H1 (cell line): ENCODE measurements at regions not wholly inside any gene's neighbourhood (a gene's known extent, or its start where the extent isn't known, plus 50 kb on each side); places are given as distances from the start of the nearest gene placed in this dataset.

Source experiments
- CTCF ChIA-PET: fragments of 300-600 bp; sonication (Branson Sonifier 250); formaldehyde crosslinking; loops from one replicate; lab custom pipeline; 2021; ENCODE audit not compliant: partially characterized antibody; lab: Charles Lee
- POLR2A ChIA-PET: fragments of 300-600 bp; sonication (Branson Sonifier 250); formaldehyde crosslinking; loops from one replicate; lab custom pipeline; 2021; ENCODE audit warnings: inconsistent platforms; ENCODE audit not compliant: partially characterized antibody; lab: Charles Lee
- DNase-seq, 2 experiments: peaks; one replicate each; pipeline versions ENCODE4 v3.0.0 to v3.0.0-alpha.2; 2010 to 2022; ENCODE audit warnings: low spot score in 2 of 2, low read depth in 1 of 2, mixed read lengths in 1 of 2
- FAIRE-seq: peaks from 2 replicates; lab custom pipeline; 2011; peaks lifted over from hg19 to GRCh38; lab: Jason Lieb, UNC
- H2AFZ ChIP-seq: 2 replicates; pipeline ENCODE4 v1.8.1; 2012; ENCODE audit warnings: low read length, inconsistent platforms
- H2AK5ac ChIP-seq: 2 replicates; pipeline ENCODE4 v1.6.1; 2013; ENCODE audit warnings: low read depth, low read length
- H2BK120ac ChIP-seq: replicated peaks from 2 replicates; pipeline ENCODE3; 2013; ENCODE audit warnings: low read depth, low read length, inconsistent platforms
- H2BK12ac ChIP-seq: 2 replicates; pipeline ENCODE4 v1.6.1; 2013; ENCODE audit warnings: low read depth, low read length
- H2BK15ac ChIP-seq: 2 replicates; pipeline ENCODE4 v1.6.1; 2013; ENCODE audit warnings: low read length
- H2BK20ac ChIP-seq: 2 replicates; pipeline ENCODE4 v1.6.1; 2013; ENCODE audit warnings: low read length
- H2BK5ac ChIP-seq: 2 replicates; pipeline ENCODE4 v1.6.1; 2013; ENCODE audit warnings: low read depth, low read length
- H3K14ac ChIP-seq: 2 replicates; pipeline ENCODE4 v1.6.1; 2013; ENCODE audit warnings: inconsistent platforms; ENCODE audit not compliant: insufficient read length
- H3K18ac ChIP-seq: 2 replicates; pipeline ENCODE4 v1.6.1; 2013; ENCODE audit warnings: low read length; ENCODE audit errors: extremely low read depth
- H3K23ac ChIP-seq: 2 replicates; pipeline ENCODE4 v1.6.1; 2013; ENCODE audit warnings: inconsistent platforms; ENCODE audit not compliant: insufficient read length
- H3K23me2 ChIP-seq: 2 replicates; pipeline ENCODE4 v1.6.1; 2013; ENCODE audit warnings: low read depth, low read length
- H3K27ac ChIP-seq: 2 replicates; pipeline ENCODE4 v1.6.1; 2011; ENCODE audit warnings: low read depth, low read length, inconsistent platforms
- H3K27me3 ChIP-seq, 4 experiments: replicated peaks in 1 of 4; 1 replicate in 1 of 4; 2 replicates in 3 of 4; pipeline versions ENCODE4 v1.6.1 to v1.8.1; 2011 to 2013; ENCODE audit warnings: low read length in 3 of 4, mild to moderate bottlenecking in 3 of 4, inconsistent platforms in 2 of 4, mixed read lengths in 2 of 4, moderate library complexity in 1 of 4; ENCODE audit not compliant: control insufficient read depth in 3 of 4, insufficient read depth in 3 of 4; ENCODE audit errors: extremely low read depth in 1 of 4
- H3K36me3 ChIP-seq, 4 experiments: 2 replicates each; pipeline versions ENCODE4 v1.6.1 to v1.8.1; 2011 to 2013; ENCODE audit warnings: mild to moderate bottlenecking in 4 of 4, low read length in 3 of 4, moderate library complexity in 2 of 4, control low read depth in 1 of 4, inconsistent platforms in 1 of 4; ENCODE audit not compliant: insufficient read depth in 4 of 4, control insufficient read depth in 2 of 4
- H3K4ac ChIP-seq: replicated peaks from 2 replicates; pipeline ENCODE3; 2013; ENCODE audit warnings: low read length, low read depth, mixed read lengths, inconsistent platforms; ENCODE audit not compliant: insufficient read length
- H3K4me1 ChIP-seq, 4 experiments: replicated peaks in 1 of 4; 1 replicate in 1 of 4; 2 replicates in 3 of 4; pipeline versions ENCODE4 v1.6.1 to v1.8.1; 2011 to 2013; ENCODE audit warnings: low read length in 3 of 4, inconsistent platforms in 2 of 4, mixed read lengths in 1 of 4; ENCODE audit not compliant: insufficient read depth in 4 of 4, control insufficient read depth in 3 of 4
- H3K4me2 ChIP-seq, 2 experiments: 2 replicates each; pipeline versions ENCODE4 v1.6.1 to v1.8.1; 2011 to 2013; ENCODE audit warnings: low read depth in 2 of 2, low read length in 2 of 2, control low read depth in 1 of 2, inconsistent platforms in 1 of 2, mild to moderate bottlenecking in 1 of 2; ENCODE audit not compliant: insufficient read depth in 1 of 2
- H3K4me3 ChIP-seq, 4 experiments: fragments of 200-600, 300-600 bp in 1 of 4; sonication (generic), shearing (Covaris generic), sonication (Bioruptor Twin) in 1 of 4; 2 replicates each; pipeline versions ENCODE4 v1.5.1 to v1.8.1; 2011 to 2016; ENCODE audit warnings: low read length in 4 of 4, low read depth in 3 of 4, control low read depth in 2 of 4, inconsistent platforms in 2 of 4, mild to moderate bottlenecking in 2 of 4, mixed read lengths in 1 of 4, moderate library complexity in 1 of 4; ENCODE audit not compliant: insufficient read depth in 2 of 4; ENCODE audit errors: extremely low read depth in 1 of 4
- H3K56ac ChIP-seq: replicated peaks from 2 replicates; pipeline ENCODE3; 2013; ENCODE audit warnings: low read depth, mild to moderate bottlenecking, mixed read lengths, low read length, inconsistent platforms; ENCODE audit not compliant: insufficient read length
- H3K79me1 ChIP-seq: 2 replicates; pipeline ENCODE4 v1.6.1; 2013; ENCODE audit warnings: low read depth, low read length, control low read depth
- H3K79me2 ChIP-seq, 2 experiments: 2 replicates each; pipeline versions ENCODE4 v1.6.1 to v1.8.1; 2012 to 2013; ENCODE audit warnings: low read length in 2 of 2, mild to moderate bottlenecking in 2 of 2, inconsistent platforms in 1 of 2; ENCODE audit not compliant: insufficient read depth in 2 of 2, control insufficient read depth in 1 of 2
- H3K9ac ChIP-seq, 4 experiments: replicated peaks in 1 of 4; 1 replicate in 1 of 4; 2 replicates in 3 of 4; pipeline versions ENCODE4 v1.6.1 to v1.8.1; 2011 to 2013; ENCODE audit warnings: low read depth in 3 of 4, low read length in 3 of 4, control low read depth in 2 of 4, mild to moderate bottlenecking in 2 of 4, moderate library complexity in 2 of 4, inconsistent platforms in 1 of 4; ENCODE audit errors: extremely low read depth in 1 of 4
- H3K9me3 ChIP-seq, 2 experiments: 2 replicates each; pipeline versions ENCODE4 v1.6.1 to v1.8.1; 2012 to 2013; ENCODE audit warnings: mild to moderate bottlenecking in 2 of 2, moderate library complexity in 2 of 2, control low read depth in 1 of 2, inconsistent platforms in 1 of 2, low read depth in 1 of 2, low read length in 1 of 2, mixed read lengths in 1 of 2; ENCODE audit not compliant: insufficient read depth in 2 of 2
- H4K20me1 ChIP-seq, 2 experiments: replicated peaks in 1 of 2; 2 replicates each; pipeline versions ENCODE3 to v1.8.1; 2011 to 2013; ENCODE audit warnings: inconsistent platforms in 2 of 2, low read length in 2 of 2, mild to moderate bottlenecking in 1 of 2; ENCODE audit not compliant: insufficient read depth in 2 of 2, control insufficient read depth in 1 of 2
- H4K5ac ChIP-seq: 2 replicates; pipeline ENCODE4 v1.6.1; 2013; ENCODE audit warnings: low read length, low read depth, mixed read lengths, inconsistent platforms; ENCODE audit not compliant: insufficient read length
- H4K8ac ChIP-seq: 2 replicates; pipeline ENCODE4 v1.8.0; 2013; ENCODE audit warnings: mild to moderate bottlenecking, moderate library complexity, low read length, inconsistent platforms; ENCODE audit not compliant: insufficient read depth; ENCODE audit errors: extremely low read depth
- H4K91ac ChIP-seq: replicated peaks from 2 replicates; pipeline ENCODE3; 2013; ENCODE audit warnings: low read length, mixed read lengths, inconsistent platforms; ENCODE audit not compliant: insufficient read length
- BRCA1 ChIP-seq: IDR thresholded peaks from 2 replicates; pipeline ENCODE4 v1.6.1; 2012; ENCODE audit warnings: low read depth, low read length, improper control_type of control experiment
- EGR1 ChIP-seq: IDR thresholded peaks from 2 replicates; pipeline ENCODE4 v1.6.1; 2011; ENCODE audit warnings: low read depth, low read length, borderline replicate concordance
- FOSL1 ChIP-seq: IDR thresholded peaks from 2 replicates; pipeline ENCODE4 v1.6.1; 2011; ENCODE audit warnings: mild to moderate bottlenecking, low read depth, low read length, moderate library complexity; ENCODE audit not compliant: insufficient read depth
- PHF8 ChIP-seq: fragments of 200-600 bp; sonication (generic); conservative IDR thresholded peaks from 2 replicates; pipeline ENCODE4 v1.7.1; 2012; ENCODE audit warnings: low read depth, mild to moderate bottlenecking, inconsistent platforms, low read length, moderate library complexity
- RXRA ChIP-seq: IDR thresholded peaks from 2 replicates; pipeline ENCODE4 v1.6.1; 2011; ENCODE audit warnings: low read depth, mild to moderate bottlenecking, low read length, moderate library complexity; ENCODE audit not compliant: insufficient read depth
- SAP30 ChIP-seq: fragments of 300-600 bp; sonication (generic); IDR thresholded peaks from 2 replicates; pipeline ENCODE4 v1.7.1; 2012; ENCODE audit warnings: low read length, moderate library complexity, mild to moderate bottlenecking, inconsistent platforms; ENCODE audit not compliant: insufficient read depth, insufficient replicate concordance
- SP4 ChIP-seq: IDR thresholded peaks from 2 replicates; pipeline ENCODE4 v1.6.1; 2012; ENCODE audit warnings: low read length, inconsistent platforms
- WGBS, 2 experiments: shearing (Covaris generic) in 1 of 2; methylation state at CpG; one replicate each; pipeline versions ENCODE4 v1.1.6 to v1.1.7; 2013 to 2015; ENCODE audit warnings: low lambda C conversion rate in 2 of 2, mixed read lengths in 2 of 2, inconsistent platforms in 1 of 2, low coverage in 1 of 2, missing lambda C conversion rate in 1 of 2; ENCODE audit not compliant: insufficient replicate concordance in 2 of 2, insufficient coverage in 1 of 2, insufficient read length in 1 of 2; ENCODE audit errors: extremely low coverage in 1 of 2, missing lambda C conversion rate in 1 of 2; 5-methylcytosine and 5-hydroxymethylcytosine counted together
- TF ChIP-seq, protein P1 (sequence below): IDR thresholded peaks from 2 replicates; pipeline ENCODE4 v1.6.1; 2011; ENCODE audit warnings: low read length, improper control_type of control experiment

DNA sequence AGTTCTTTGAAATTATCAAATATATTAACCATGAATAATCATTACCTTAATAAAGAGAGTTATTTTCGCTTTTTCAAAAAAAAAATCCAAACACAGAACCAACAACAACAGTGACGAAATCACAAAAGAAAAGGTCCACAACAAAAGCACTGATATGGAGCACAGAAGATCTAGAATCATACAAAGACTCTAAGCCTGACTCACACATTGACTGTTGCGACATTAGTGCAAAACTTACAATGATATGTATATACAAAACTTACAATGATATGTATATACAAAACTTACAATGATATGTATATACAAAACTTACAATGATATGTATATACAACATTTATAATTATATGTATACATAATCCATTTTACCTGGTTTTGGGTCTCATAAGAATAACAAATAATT is 117.7 kb downstream of the USP22 start:
- Histone ChIP-seq H3K4ac (no peak overlapping the region), H4K5ac (no peak overlapping the region), H3K79me1 (no peaks in the 10 kb centered on the region), H3K14ac (no peak overlapping the region), H3K9me3 (no peaks in the 10 kb centered on the region), H3K4me3 (no peak overlapping the region), H2BK120ac (no peak overlapping the region), H3K4me1 (no peaks in the 10 kb centered on the region; a peak in 1 of 7 replicates), H3K27ac (no peak overlapping the region), H3K18ac (no peak overlapping the region), H3K23ac (no peak overlapping the region), H3K27me3 (no peaks in the 10 kb centered on the region), H3K9ac (no peak overlapping the region), H3K79me2 (peaks cover 0 to 7% of the 10 kb centered on the region in 2 experiments; a peak in 1 of 4 replicates), H4K8ac (no peak overlapping the region), H3K36me3 (no peaks in the 10 kb centered on the region; a peak in 1 of 8 replicates), H4K91ac (no peak overlapping the region), H2AFZ (no peak overlapping the region), H2BK12ac (no peak overlapping the region), H4K20me1 (peaks cover 0 to 3% of the 10 kb centered on the region in 2 experiments), H3K56ac (no peak overlapping the region), H2BK15ac (no peak overlapping the region), H2BK5ac (no peak overlapping the region), H3K4me2 (no peak overlapping the region), H3K23me2 (no peaks in the 10 kb centered on the region), H2AK5ac (no peak overlapping the region), H2BK20ac (no peak overlapping the region)
- TF ChIP-seq BRCA1 (no peak), SP4 (no peak), RXRA (no peak), FOSL1 (no peak), EGR1 (no peak), SAP30 (no peak), PHF8 (no peak)
- TF ChIP-seq, protein P1, sequence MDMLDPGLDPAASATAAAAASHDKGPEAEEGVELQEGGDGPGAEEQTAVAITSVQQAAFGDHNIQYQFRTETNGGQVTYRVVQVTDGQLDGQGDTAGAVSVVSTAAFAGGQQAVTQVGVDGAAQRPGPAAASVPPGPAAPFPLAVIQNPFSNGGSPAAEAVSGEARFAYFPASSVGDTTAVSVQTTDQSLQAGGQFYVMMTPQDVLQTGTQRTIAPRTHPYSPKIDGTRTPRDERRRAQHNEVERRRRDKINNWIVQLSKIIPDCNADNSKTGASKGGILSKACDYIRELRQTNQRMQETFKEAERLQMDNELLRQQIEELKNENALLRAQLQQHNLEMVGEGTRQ: no peak
- FAIRE-seq (no peak), DNase-seq (no peak)
- 89% methylated on average over 3 of the region's 3 CpGs; no CpG with 5 or more reads in 1 of the 2 experiments for WGBS, 2 experiments
- ChIA-PET CTCF (no interaction called here), POLR2A (no interaction called here)
